Liver (tissue), 8 donors: ENCODE measurements at regions not wholly inside any gene's neighbourhood (a gene's known extent, or its start where the extent isn't known, plus 50 kb on each side); places are given as distances from the start of the nearest gene placed in this dataset.

Source experiments
- DNase-seq: peaks from one replicate; pipeline ENCODE4 v3.0.0-alpha.2; 2017; ENCODE audit warnings: low spot score
- H3K27ac ChIP-seq, 2 donors: one replicate each; pipeline ENCODE4 v1.7.0; 2013; ENCODE audit warnings: inconsistent platforms in 2 of 2, low read length in 2 of 2, control low read depth in 1 of 2, low read depth in 1 of 2, mild to moderate bottlenecking in 1 of 2
- H3K27me3 ChIP-seq, 4 donors: one replicate each; pipeline versions ENCODE4 v1.6.1 to v1.7.0; 2013; ENCODE audit warnings: low read length in 3 of 4, inconsistent platforms in 1 of 4, mild to moderate bottlenecking in 1 of 4, moderate library complexity in 1 of 4; ENCODE audit not compliant: control insufficient read depth in 4 of 4, insufficient read depth in 4 of 4
- H3K36me3 ChIP-seq, 4 donors: one replicate each; pipeline versions ENCODE4 v1.6.1 to v1.7.0; 2013; ENCODE audit warnings: low read length in 3 of 4, mild to moderate bottlenecking in 3 of 4, low read depth in 1 of 4, moderate library complexity in 1 of 4; ENCODE audit not compliant: control insufficient read depth in 4 of 4, insufficient read depth in 3 of 4
- H3K4me1 ChIP-seq, 4 donors: one replicate each; pipeline versions ENCODE4 v1.6.1 to v1.7.0; 2013; ENCODE audit warnings: low read length in 3 of 4, mild to moderate bottlenecking in 3 of 4, moderate library complexity in 1 of 4; ENCODE audit not compliant: control insufficient read depth in 4 of 4, insufficient read depth in 4 of 4
- H3K4me3 ChIP-seq, 3 donors: one replicate each; pipeline versions ENCODE4 v1.6.1 to v1.7.0; 2013; ENCODE audit warnings: low read length in 3 of 3, control low read depth in 1 of 3, low read depth in 1 of 3, mild to moderate bottlenecking in 1 of 3
- H3K9ac ChIP-seq, 2 donors: one replicate each; pipeline ENCODE4 v1.7.0; 2013; ENCODE audit warnings: low read length in 2 of 2, mild to moderate bottlenecking in 2 of 2, moderate library complexity in 2 of 2, control low read depth in 1 of 2, low read depth in 1 of 2
- H3K9me3 ChIP-seq, 4 donors: one replicate each; pipeline versions ENCODE4 v1.6.1 to v1.7.0; 2013; ENCODE audit warnings: low read length in 3 of 4; ENCODE audit not compliant: control insufficient read depth in 4 of 4
- ATF3 ChIP-seq: IDR thresholded peaks from 2 replicates; pipeline ENCODE4 v1.6.1; 2016; ENCODE audit warnings: antibody characterized with exemption
- CTCF ChIP-seq: fragments of 150-350 bp; IDR thresholded peaks from 2 replicates; pipeline ENCODE4 v1.5.1; 2017; ENCODE audit warnings: improper control_type of control experiment, low read depth, low read length; ENCODE audit not compliant: missing input control
- EGR1 ChIP-seq, 2 donors: IDR thresholded peaks; 2 replicates each; pipeline ENCODE4 v1.6.1; 2016 to 2018; ENCODE audit warnings: antibody characterized with exemption in 2 of 2, low read depth in 2 of 2
- FOXA2 ChIP-seq: IDR thresholded peaks from 2 replicates; pipeline ENCODE4 v1.6.1; 2016; ENCODE audit warnings: antibody characterized with exemption
- HNF4G ChIP-seq: IDR thresholded peaks from 2 replicates; pipeline ENCODE4 v1.6.1; 2016; ENCODE audit warnings: antibody characterized with exemption
- JUND ChIP-seq, 2 donors: IDR thresholded peaks; 2 replicates each; pipeline ENCODE4 v1.6.1; 2016; ENCODE audit warnings: antibody characterized with exemption in 2 of 2
- NR2F2 ChIP-seq: IDR thresholded peaks from 2 replicates; pipeline ENCODE4 v1.6.1; 2016; ENCODE audit warnings: antibody characterized with exemption
- RAD21 ChIP-seq, 2 donors: IDR thresholded peaks; 2 replicates each; pipeline ENCODE4 v1.6.1; 2016; ENCODE audit warnings: antibody characterized with exemption in 2 of 2, mild to moderate bottlenecking in 2 of 2
- SP1 ChIP-seq: IDR thresholded peaks from 2 replicates; pipeline ENCODE4 v1.6.1; 2018; ENCODE audit warnings: antibody characterized with exemption, mild to moderate bottlenecking
- TAF1 ChIP-seq: conservative IDR thresholded peaks from 2 replicates; pipeline ENCODE4 v1.6.1; 2016; ENCODE audit warnings: antibody characterized with exemption, mild to moderate bottlenecking
- ZBTB33 ChIP-seq: IDR thresholded peaks from 2 replicates; pipeline ENCODE4 v1.6.1; 2016; ENCODE audit warnings: antibody characterized with exemption
- WGBS: extraction: QIAGEN DNeasy Blood & Tissue Kit; methylation state at CpG from one replicate; pipeline ENCODE4 v1.1.7; 2013; 5-methylcytosine and 5-hydroxymethylcytosine counted together
- donor health status: healthy.
- donor health status: healthy.
- donor health status: healthy.
- donor health status: healthy.
- donor health status: healthy.

- no peaks in the 10 kb centered on the region for H3K9me3 ChIP-seq
- no peaks in the 10 kb centered on the region for H3K27me3 ChIP-seq
- no peak for TF ChIP-seq SP1
- no peak for TF ChIP-seq CTCF
- TF ChIP-seq FOXA2: no peak
- no peak for TF ChIP-seq NR2F2
- no peak for TF ChIP-seq EGR1 (IDR thresholded peaks at IDR 0.05; ENCODE audit: low read depth in 2 of 2)
- no peak for TF ChIP-seq JUND (IDR thresholded peaks at IDR 0.05)
- no peak for TF ChIP-seq ATF3
- no peak overlapping the region for H3K27ac ChIP-seq
- no peaks in the 10 kb centered on the region for H3K4me1 ChIP-seq
- no peak for DNase-seq
- no peaks in the 10 kb centered on the region for H3K36me3 ChIP-seq
- no peak overlapping the region for H3K4me3 ChIP-seq
- no peak overlapping the region for H3K9ac ChIP-seq
These were observed 357.1 kb downstream of the PDGFC start for GRCh38 chr4:156614536-156614935.

GRCh38 chr4:156609421-156609820 is 362.2 kb downstream of the PDGFC start:
- Histone ChIP-seq H3K9ac (no peak overlapping the region), H3K9me3 (no peaks in the 10 kb centered on the region), H3K4me3 (no peak overlapping the region), H3K27me3 (no peaks in the 10 kb centered on the region), H3K27ac (no peak overlapping the region), H3K4me1 (no peaks in the 10 kb centered on the region), H3K36me3 (no peaks in the 10 kb centered on the region)
- WGBS: 67% methylated on average over 1 of the region's 1 CpG
- no peak for TF ChIP-seq ZBTB33
- no peak for TF ChIP-seq HNF4G
- TF ChIP-seq CTCF: no peak
- no peak for TF ChIP-seq SP1
- TF ChIP-seq EGR1 (IDR thresholded peaks at IDR 0.05; ENCODE audit: low read depth in 2 of 2): no peak
- DNase-seq: no peak

GRCh38 chr4:156608651-156609050 is 362.9 kb downstream of the PDGFC start:
- Histone ChIP-seq H3K4me1 (no peaks in the 10 kb centered on the region), H3K36me3 (no peaks in the 10 kb centered on the region), H3K9ac (no peak overlapping the region), H3K27me3 (no peaks in the 10 kb centered on the region), H3K4me3 (no peak overlapping the region), H3K27ac (no peak overlapping the region), H3K9me3 (no peaks in the 10 kb centered on the region)
- DNase-seq: no peak
- WGBS: 50% methylated on average over 6 of the region's 6 CpGs
- TF ChIP-seq SP1 (no peak), CTCF (no peak), RAD21 (IDR thresholded peaks at IDR 0.05) (no peak), JUND (IDR thresholded peaks at IDR 0.05) (no peak), TAF1 (no peak), EGR1 (IDR thresholded peaks at IDR 0.05; ENCODE audit: low read depth in 2 of 2) (no peak), ZBTB33 (no peak), ATF3 (no peak)
